Fibroblast of lung (primary cell): ENCODE measurements at regions not wholly inside any gene's neighbourhood (a gene's known extent, or its start where the extent isn't known, plus 50 kb on each side); places are given as distances from the start of the nearest gene placed in this dataset.

Experiments
- DNase-seq, 2 donors: peaks; one replicate each; pipeline versions ENCODE4 v3.0.0 to v3.0.0-alpha.2; 2010; ENCODE audit warnings: low read depth in 2 of 2
- H2AFZ ChIP-seq: 2 replicates; pipeline ENCODE4 v1.5.1; 2012; ENCODE audit warnings: low read length, control low read depth, inconsistent platforms
- H3K27ac ChIP-seq: 2 replicates; pipeline ENCODE4 v1.5.1; 2011; ENCODE audit warnings: low read length, control low read depth; ENCODE audit not compliant: insufficient read depth
- H3K27me3 ChIP-seq: 2 replicates; pipeline ENCODE4 v1.5.1; 2011; ENCODE audit warnings: mild to moderate bottlenecking, low read length; ENCODE audit not compliant: control insufficient read depth, insufficient read depth
- H3K36me3 ChIP-seq: 2 replicates; pipeline ENCODE4 v1.5.1; 2011; ENCODE audit warnings: low read length; ENCODE audit not compliant: control insufficient read depth, insufficient read depth
- H3K4me1 ChIP-seq: 2 replicates; pipeline ENCODE4 v1.5.1; 2011; ENCODE audit warnings: low read length; ENCODE audit not compliant: control insufficient read depth, insufficient read depth; ENCODE audit errors: extremely low read depth
- H3K4me2 ChIP-seq: 2 replicates; pipeline ENCODE4 v1.5.1; 2011; ENCODE audit warnings: low read length, control low read depth; ENCODE audit not compliant: insufficient read depth; ENCODE audit errors: extremely low read depth
- H3K4me3 ChIP-seq, 4 experiments: fragments of 200-600 bp in 1 of 4; sonication (generic) in 1 of 4; replicated peaks in 1 of 4; 2 replicates each; pipeline ENCODE4 v1.5.1; 2011 to 2016; ENCODE audit warnings: low read length in 4 of 4, low read depth in 3 of 4, mild to moderate bottlenecking in 3 of 4, control low read depth in 2 of 4, inconsistent platforms in 1 of 4, mixed read lengths in 1 of 4; ENCODE audit not compliant: insufficient read depth in 1 of 4; ENCODE audit errors: control extremely low read depth in 1 of 4
- H3K79me2 ChIP-seq: 2 replicates; pipeline ENCODE4 v1.5.1; 2012; ENCODE audit warnings: mild to moderate bottlenecking, low read length, inconsistent platforms; ENCODE audit not compliant: control insufficient read depth, insufficient read depth
- H3K9ac ChIP-seq: 2 replicates; pipeline ENCODE4 v1.5.1; 2011; ENCODE audit warnings: mild to moderate bottlenecking, low read length, control low read depth; ENCODE audit not compliant: insufficient read depth
- H3K9me3 ChIP-seq: 2 replicates; pipeline ENCODE4 v1.5.1; 2012; ENCODE audit warnings: low read depth, low read length; ENCODE audit not compliant: control insufficient read depth, insufficient read depth
- H4K20me1 ChIP-seq: 2 replicates; pipeline ENCODE4 v1.5.1; 2011; ENCODE audit warnings: low read length; ENCODE audit not compliant: control insufficient read depth, insufficient read depth; ENCODE audit errors: extremely low read depth
- CTCF ChIP-seq, 2 donors: IDR thresholded peaks in 1 of 2; conservative IDR thresholded peaks in 1 of 2; 1 replicate in 1 of 2; 2 replicates in 1 of 2; pipeline ENCODE4 v1.5.1; 2011 to 2012; ENCODE audit warnings: low read length in 2 of 2, control low read depth in 1 of 2, inconsistent platforms in 1 of 2, low read depth in 1 of 2, mild to moderate bottlenecking in 1 of 2
- EZH2 ChIP-seq: IDR thresholded peaks from 2 replicates; pipeline ENCODE4 v1.5.1; 2012; ENCODE audit warnings: low read length, control low read depth, mild to moderate bottlenecking; ENCODE audit errors: missing control alignments

GRCh38 chr1:238265866-238266265, 375.1 kb upstream of the ZP4 start:
- Histone ChIP-seq H3K4me1 (no peaks in the 10 kb centered on the region), H3K27me3 (no peaks in the 10 kb centered on the region), H3K4me3 (no peak overlapping the region), H2AFZ (no peak overlapping the region), H3K36me3 (no peaks in the 10 kb centered on the region), H3K79me2 (no peaks in the 10 kb centered on the region), H3K4me2 (no peak overlapping the region), H3K9ac (no peak overlapping the region), H3K9me3 (no peaks in the 10 kb centered on the region), H3K27ac (no peak overlapping the region), H4K20me1 (no peaks in the 10 kb centered on the region)
- no peak for DNase-seq
- TF ChIP-seq EZH2 (no peak), CTCF (conservative IDR thresholded peaks at IDR 0.05 in 1 of 2, IDR thresholded peaks at IDR 0.05 in 1 of 2; ENCODE audit: low read depth in 1 of 2, low read length in 2 of 2) (no peak)

- Histone ChIP-seq H3K27me3 (no peaks in the 10 kb centered on the region), H3K4me3 (no peak overlapping the region), H3K9ac (no peak overlapping the region), H4K20me1 (no peaks in the 10 kb centered on the region), H2AFZ (no peak overlapping the region), H3K36me3 (no peaks in the 10 kb centered on the region), H3K4me1 (no peaks in the 10 kb centered on the region), H3K9me3 (no peaks in the 10 kb centered on the region), H3K27ac (no peak overlapping the region), H3K79me2 (no peaks in the 10 kb centered on the region), H3K4me2 (no peak overlapping the region)
- TF ChIP-seq CTCF (conservative IDR thresholded peaks at IDR 0.05 in 1 of 2, IDR thresholded peaks at IDR 0.05 in 1 of 2; ENCODE audit: low read depth in 1 of 2, low read length in 2 of 2) (no peak), EZH2 (no peak)
- no peak for DNase-seq
Observed at GRCh38 chr1:238264951-238265350, 374.2 kb upstream of the ZP4 start.

GRCh38 chr1:238258510-238258909, 367.8 kb upstream of the ZP4 start:
- Histone ChIP-seq H3K79me2 (no peaks in the 10 kb centered on the region), H2AFZ (no peak overlapping the region), H3K9ac (no peak overlapping the region), H3K4me1 (no peaks in the 10 kb centered on the region), H3K27me3 (no peaks in the 10 kb centered on the region), H4K20me1 (no peaks in the 10 kb centered on the region), H3K4me2 (no peak overlapping the region), H3K36me3 (no peaks in the 10 kb centered on the region), H3K9me3 (no peaks in the 10 kb centered on the region), H3K27ac (no peak overlapping the region), H3K4me3 (no peak overlapping the region)
- no peak for DNase-seq
- TF ChIP-seq EZH2 (no peak), CTCF (conservative IDR thresholded peaks at IDR 0.05 in 1 of 2, IDR thresholded peaks at IDR 0.05 in 1 of 2; ENCODE audit: low read depth in 1 of 2, low read length in 2 of 2) (no peak)
